ENCODE measurements at regions not wholly inside any gene's neighbourhood (a gene's known extent, or its start where the extent isn't known, plus 50 kb on each side); places are given as distances from the start of the nearest gene placed in this dataset.

DNA sequence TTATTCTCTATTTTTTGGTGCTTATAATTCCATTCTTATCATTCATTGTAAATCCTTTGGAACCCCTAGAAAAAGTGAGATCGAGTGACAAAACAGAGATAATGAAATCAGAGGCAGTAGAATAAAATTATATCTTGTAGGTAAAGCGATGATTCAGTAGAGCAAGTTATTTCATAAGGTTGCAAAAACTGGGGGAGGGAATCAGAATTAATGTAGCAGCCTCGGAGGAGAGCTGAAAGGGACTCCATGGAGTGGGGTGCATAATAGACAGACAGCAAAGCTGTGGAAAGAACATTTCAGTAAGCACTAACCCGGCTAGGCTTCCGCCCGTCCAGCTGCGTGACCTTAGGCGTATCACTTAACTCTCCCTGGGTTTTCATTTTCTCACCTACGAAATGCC lies 289.7 kb downstream of the EN1 start:
- no peak for DNase-seq

DNA sequence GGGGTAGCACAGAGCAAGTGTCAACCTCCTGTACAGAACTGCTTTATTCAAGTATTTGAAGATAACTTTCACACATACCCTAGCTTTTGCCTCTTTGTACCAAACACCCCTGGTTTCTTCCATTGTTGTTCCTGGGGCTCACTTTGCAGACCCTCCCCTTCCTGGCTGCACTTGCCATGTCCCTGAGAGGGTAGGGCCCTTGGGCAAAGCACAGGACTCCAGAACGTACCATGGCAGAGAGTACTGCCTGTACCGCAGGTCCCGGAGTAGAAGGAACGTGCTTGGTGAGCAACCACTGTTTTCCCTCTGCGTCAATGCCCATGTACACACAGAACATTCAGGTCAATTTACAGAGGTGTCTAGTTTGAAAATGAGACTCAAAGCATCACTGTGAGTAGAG lies 290.4 kb downstream of the EN1 start:
- DNase-seq, result no peak

DNA sequence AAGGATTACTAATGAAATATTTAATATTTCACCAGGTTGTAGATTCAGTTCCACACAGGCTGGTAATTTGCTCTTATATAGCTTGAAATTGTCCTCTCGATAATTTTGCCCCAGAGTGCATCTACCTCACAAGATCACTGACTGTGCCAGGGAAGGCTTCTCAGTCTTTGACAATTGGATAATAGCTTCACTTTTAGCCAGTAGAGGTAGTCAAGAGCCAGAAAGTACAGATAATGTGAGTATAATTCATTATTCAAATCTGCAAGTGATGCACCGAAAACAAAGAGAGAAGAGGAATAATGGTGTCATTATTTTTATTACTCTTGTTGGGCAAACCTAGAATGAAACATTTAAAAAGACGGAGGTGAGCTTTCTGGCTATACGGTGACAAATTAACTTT lies 292.8 kb downstream of the EN1 start:
- no peak for DNase-seq

DNA sequence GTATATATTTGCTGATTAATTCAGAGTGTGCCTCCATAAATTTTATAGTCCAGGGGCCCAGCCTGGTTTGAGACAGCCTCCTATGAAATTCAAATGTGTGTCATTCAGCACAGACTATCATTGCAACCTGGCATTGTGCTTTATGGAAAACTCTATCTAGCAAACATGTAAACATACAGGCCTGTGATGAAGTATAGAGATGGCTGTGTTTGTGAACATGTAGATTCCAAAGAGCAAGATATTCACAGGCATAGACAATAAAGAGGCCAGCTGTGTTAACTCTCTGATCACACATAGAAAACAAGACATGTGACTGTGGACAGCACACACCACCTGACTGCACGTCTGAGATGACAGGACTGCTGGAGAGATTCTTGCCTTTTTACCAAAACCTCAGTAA lies 297.9 kb downstream of the EN1 start:
- DNase-seq, result no peak

GRCh38 chr2:118548880-118549488 lies 298.5 kb downstream of the EN1 start:
- DNase-seq, result no peak

GRCh38 chr2:118539290-118539689 lies 308.2 kb downstream of the EN1 start:
- no peak for DNase-seq

GRCh38 chr2:118536306-118536705 lies 311.1 kb downstream of the EN1 start:
- DNase-seq, result no peak

GRCh38 chr2:118535818-118536212 lies 311.6 kb downstream of the EN1 start:
- DNase-seq, result no peak

GRCh38 chr2:118535171-118535817 lies 312.2 kb downstream of the EN1 start:
- DNase-seq, result no peak

DNA sequence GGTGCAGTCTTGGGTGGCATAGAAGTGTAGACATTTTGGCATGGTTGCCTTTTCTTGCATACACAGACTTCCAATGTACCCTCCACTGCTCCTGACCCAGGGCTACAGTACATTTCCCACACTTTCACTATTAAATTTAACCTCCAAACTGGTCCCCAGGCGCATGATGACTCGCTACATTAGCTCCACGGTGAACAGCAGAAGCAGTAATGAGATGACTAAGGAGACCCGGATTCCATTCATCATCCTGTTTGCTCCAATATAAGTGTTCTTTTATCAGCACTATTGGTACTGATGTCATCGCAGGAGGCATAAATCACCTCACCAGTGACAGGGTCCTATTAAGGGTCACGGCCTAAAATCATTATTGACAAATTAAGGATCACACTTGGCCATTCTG lies 316.5 kb downstream of the EN1 start:
- no peak for DNase-seq

DNA sequence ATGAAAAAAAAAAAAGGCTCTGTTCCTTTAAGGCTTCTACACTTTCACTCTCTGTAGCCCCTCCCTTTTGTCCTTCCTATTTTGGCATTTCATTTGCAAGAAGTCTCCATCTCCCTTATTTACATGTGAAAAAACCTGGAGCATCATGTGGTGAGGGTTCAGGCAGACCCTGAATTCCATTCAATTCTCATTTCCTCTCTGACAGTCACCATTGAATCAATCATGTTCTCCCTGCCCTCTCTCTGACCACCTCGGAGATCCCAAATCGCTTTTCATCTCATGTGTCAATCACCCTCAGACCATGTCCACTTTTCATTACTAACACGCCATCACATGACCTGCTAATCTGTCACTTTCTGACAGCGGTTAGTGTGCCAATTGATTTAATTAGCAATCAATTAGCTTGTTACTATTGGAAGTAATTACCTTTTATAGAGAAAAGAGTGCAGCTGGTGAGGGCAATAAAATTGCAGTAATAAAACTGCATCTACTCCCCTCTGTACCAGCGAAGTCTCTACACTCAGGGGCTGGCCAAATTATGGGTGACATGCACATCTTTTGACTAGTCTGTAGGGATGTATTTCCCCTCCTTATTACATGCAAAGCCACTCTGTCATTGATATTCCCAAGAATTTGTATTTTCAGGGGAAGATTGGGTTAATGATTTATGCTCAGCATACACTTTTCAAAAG lies 317.4 kb downstream of the EN1 start:
- DNase-seq, result no peak

- no peak for DNase-seq
These were observed 319.9 kb downstream of the EN1 start for GRCh38 chr2:118527571-118527970.

- no peak for DNase-seq
These were observed 322.1 kb downstream of the EN1 start for GRCh38 chr2:118525346-118525745.

- DNase-seq, result no peak
These were observed 322.5 kb downstream of the EN1 start for GRCh38 chr2:118524911-118525310.

- DNase-seq, result no peak
These were observed 323.7 kb downstream of the EN1 start for GRCh38 chr2:118523761-118524160.

DNA sequence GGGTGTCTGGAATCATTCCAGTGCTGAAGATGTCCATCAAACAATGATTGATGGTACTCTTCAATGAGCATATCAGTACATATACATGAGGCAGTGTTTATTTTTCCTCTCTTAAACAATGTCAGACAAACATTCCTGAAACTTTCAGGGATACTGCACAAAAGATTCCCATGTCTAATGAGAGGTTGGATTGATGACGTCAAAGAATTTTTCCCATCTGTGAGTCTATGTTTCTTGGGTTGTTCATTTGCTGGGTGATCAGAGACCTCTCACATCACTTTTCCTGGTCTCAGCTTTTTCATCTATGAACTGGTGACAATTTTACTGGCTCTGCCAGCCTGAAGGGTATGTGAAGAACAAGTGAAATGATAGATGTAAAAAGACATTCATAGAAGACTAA lies 325.5 kb downstream of the EN1 start:
- no peak for DNase-seq

- DNase-seq, result no peak
These were observed 326.2 kb downstream of the EN1 start for GRCh38 chr2:118521272-118521671.

- DNase-seq, result no peak
These were observed 327.2 kb downstream of the EN1 start for GRCh38 chr2:118520246-118520645.

DNA sequence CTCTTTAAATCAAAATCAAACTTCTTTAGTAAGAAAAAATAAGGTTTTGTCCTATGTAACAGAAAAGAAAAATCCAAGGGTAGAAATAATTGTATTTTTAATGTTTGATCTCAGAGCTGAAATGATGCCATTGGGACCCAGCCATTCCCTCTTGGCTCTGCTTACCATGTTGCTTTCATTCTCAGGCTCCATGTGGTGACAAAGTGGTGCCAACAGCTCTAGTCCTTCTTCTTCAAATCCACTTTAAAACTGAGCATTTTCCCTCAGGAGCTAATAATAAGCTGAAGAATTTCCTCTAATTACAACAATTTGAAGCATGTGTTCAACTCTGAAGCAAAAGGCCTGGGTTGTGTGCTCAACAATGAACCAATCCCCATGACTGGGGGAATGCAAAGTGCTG lies 327.9 kb downstream of the EN1 start:
- no peak for DNase-seq

GRCh38 chr2:118510807-118511206 lies 336.6 kb downstream of the EN1 start:
- DNase-seq, result no peak

- DNase-seq, result no peak
These were observed 338.0 kb downstream of the EN1 start for GRCh38 chr2:118509319-118510004.

DNA sequence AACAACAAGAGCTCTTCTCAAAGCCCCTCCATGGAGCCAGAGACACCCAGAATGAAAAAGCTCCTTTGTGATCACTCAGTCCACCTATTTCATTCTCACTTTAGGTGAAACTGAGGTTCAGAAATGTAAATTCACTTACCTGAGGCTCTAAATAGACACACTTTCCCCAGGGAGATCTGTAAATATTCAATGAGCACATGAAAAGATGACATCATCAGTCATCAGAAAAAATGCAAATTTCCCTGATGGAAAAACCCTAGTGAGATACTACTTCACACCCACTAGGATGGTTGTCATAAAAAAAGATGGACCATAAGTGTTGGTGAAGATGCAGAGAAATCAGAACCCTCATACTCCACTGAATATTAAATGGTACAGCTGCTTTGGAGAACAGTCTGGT lies 339.2 kb downstream of the EN1 start:
- no peak for DNase-seq

- DNase-seq, result no peak
These were observed 342.0 kb downstream of the EN1 start for GRCh38 chr2:118505436-118505835.

- DNase-seq, result no peak
These were observed 345.3 kb downstream of the EN1 start for GRCh38 chr2:118502106-118502505.
